K562 (cell line): ENCODE measurements at regions not wholly inside any gene's neighbourhood (a gene's known extent, or its start where the extent isn't known, plus 50 kb on each side); places are given as distances from the start of the nearest gene placed in this dataset.

Source experiments
- ATAC-seq: fragments of 200-7000 bp; cut with Tn5 transposase; 3 replicates; pipeline ENCODE4 v1.9.1; 2020; ENCODE audit warnings: moderate library complexity
- BruUV-seq: library from RNA; stranded (reverse); fragments of 400-500 nt; replicated peaks from 2 replicates; lab custom pipeline; 2021; lab: Mats Ljungman, UMichigan
- CTCF ChIA-PET: fragments of 300-600 bp; formaldehyde crosslinking; extraction: SDS; loops from one replicate; lab custom pipeline; 2021; ENCODE audit warnings: low intra/inter-chr PET ratio; lab: Yijun Ruan, JAX
- POLR2A ChIA-PET: fragments of 300-600, 350-650 bp; sonication (Branson Sonifier 250); formaldehyde crosslinking; extraction: SDS; loops from one replicate; lab custom pipeline; 2021; ENCODE audit warnings: antibody characterized with exemption, inconsistent platforms; lab: Yijun Ruan, JAX
- DNase-seq, 4 experiments: peaks; one replicate each; pipeline versions ENCODE4 v3.0.0 to v3.0.0-alpha.2; 2011 to 2018; ENCODE audit warnings: low spot score in 3 of 4, mixed read lengths in 3 of 4; ENCODE audit errors: extremely low read depth in 1 of 4
- FAIRE-seq: peaks from 2 replicates; lab custom pipeline; 2011; peaks lifted over from hg19 to GRCh38; lab: Jason Lieb, UNC
- H2AFZ ChIP-seq: 2 replicates; pipeline ENCODE4 v1.6.0; 2011; ENCODE audit warnings: low read depth, low read length, control low read depth, inconsistent platforms
- H3K27ac ChIP-seq: fragments of 200-600 bp; 3 replicates; pipeline ENCODE4 v1.8.0; 2011; ENCODE audit warnings: low read depth, mild to moderate bottlenecking, control low read depth, inconsistent platforms, low read length, moderate library complexity, mixed read lengths; ENCODE audit errors: extremely low read depth
- H3K27me3 ChIP-seq, 2 experiments: fragments of 300-600 bp in 1 of 2; 2 replicates in 1 of 2; 3 replicates in 1 of 2; pipeline versions ENCODE4 v1.6.0 to v1.8.0; 2011; ENCODE audit warnings: inconsistent platforms in 2 of 2, low read length in 2 of 2, mild to moderate bottlenecking in 1 of 2, mixed read lengths in 1 of 2, moderate library complexity in 1 of 2; ENCODE audit not compliant: control insufficient read depth in 2 of 2, insufficient read depth in 2 of 2
- H3K36me3 ChIP-seq: fragments of 300-600 bp; 3 replicates; pipeline ENCODE4 v1.8.0; 2011; ENCODE audit warnings: mild to moderate bottlenecking, low read length, inconsistent platforms; ENCODE audit not compliant: control insufficient read depth, insufficient read depth
- H3K4me1 ChIP-seq, 2 experiments: fragments of 200-600 bp in 1 of 2; replicated peaks in 1 of 2; 2 replicates in 1 of 2; 3 replicates in 1 of 2; pipeline versions ENCODE4 v1.5.1 to v1.8.0; 2011; ENCODE audit warnings: inconsistent platforms in 2 of 2, low read length in 2 of 2, mild to moderate bottlenecking in 1 of 2, mixed read lengths in 1 of 2, moderate library complexity in 1 of 2; ENCODE audit not compliant: control insufficient read depth in 2 of 2, insufficient read depth in 2 of 2
- H3K4me2 ChIP-seq: 2 replicates; pipeline ENCODE4 v1.6.1; 2011; ENCODE audit warnings: low read length, control low read depth, inconsistent platforms, mixed read lengths; ENCODE audit not compliant: insufficient read depth
- H3K4me3 ChIP-seq: fragments of 200-600 bp; sonication (generic), shearing (Covaris generic); 2 replicates; pipeline ENCODE4 v1.5.1; 2016; ENCODE audit warnings: control low read depth, inconsistent platforms
- H3K79me2 ChIP-seq: fragments of 200-600 bp; 3 replicates; pipeline ENCODE4 v1.8.0; 2011; ENCODE audit warnings: low read length, inconsistent platforms; ENCODE audit not compliant: control insufficient read depth, insufficient read depth
- H3K9ac ChIP-seq, 2 experiments: 2 replicates each; pipeline versions ENCODE4 v1.6.0 to v1.6.1; 2011; ENCODE audit warnings: low read depth in 2 of 2, low read length in 2 of 2, control low read depth in 1 of 2, inconsistent platforms in 1 of 2, mild to moderate bottlenecking in 1 of 2, mixed read lengths in 1 of 2; ENCODE audit not compliant: insufficient read depth in 1 of 2
- H3K9me1 ChIP-seq: one replicate; pipeline ENCODE4 v1.6.0; 2011; ENCODE audit warnings: inconsistent platforms, mild to moderate bottlenecking, low read length, moderate library complexity; ENCODE audit not compliant: control insufficient read depth, insufficient read depth
- H3K9me3 ChIP-seq: replicated peaks from 2 replicates; pipeline ENCODE4 v1.5.1; 2011; ENCODE audit warnings: low read depth, low read length, inconsistent platforms; ENCODE audit not compliant: control insufficient read depth, insufficient read depth
- H4K20me1 ChIP-seq: replicated peaks from 2 replicates; pipeline ENCODE4 v1.6.1; 2011; ENCODE audit warnings: low read length, inconsistent platforms, mixed read lengths; ENCODE audit not compliant: control insufficient read depth, insufficient read depth
- CBFB ChIP-seq: sonication (generic); formaldehyde crosslinking; IDR thresholded peaks from 2 replicates; pipeline ENCODE4 v1.4.0; 2020; ENCODE audit warnings: mild to moderate bottlenecking, missing genetic modification reagents
- CXXC5 ChIP-seq: fragments of 250-450 bp; sonication (Bioruptor Pico); IDR thresholded peaks from 2 replicates; pipeline ENCODE4 v1.8.0; 2022; ENCODE audit warnings: inconsistent platforms, mild to moderate bottlenecking, moderate library complexity
- FIP1L1 ChIP-seq: fragments of 200-400 bp; formaldehyde crosslinking; IDR thresholded peaks from 2 replicates; pipeline ENCODE4 v1.6.1; 2018; ENCODE audit warnings: mild to moderate bottlenecking, low read depth, low read length; ENCODE audit not compliant: poor library complexity, severe bottlenecking
- FOXJ3 ChIP-seq: sonication (generic); formaldehyde crosslinking; IDR thresholded peaks from 2 replicates; pipeline ENCODE4 v1.4.0; 2020; ENCODE audit warnings: mild to moderate bottlenecking, missing genetic modification reagents
- KDM1A ChIP-seq, 2 experiments: fragments of 450-650 bp; IDR thresholded peaks; 2 replicates each; pipeline ENCODE4 v1.6.1; 2016; ENCODE audit warnings: mild to moderate bottlenecking in 2 of 2
- MCM3 ChIP-seq: fragments of 450-650 bp; IDR thresholded peaks from 2 replicates; pipeline ENCODE4 v1.6.1; 2016
- MEIS2 ChIP-seq: fragments of 450-650 bp; IDR thresholded peaks from 2 replicates; pipeline ENCODE4 v1.6.1; 2014; ENCODE audit warnings: mild to moderate bottlenecking; ENCODE audit not compliant: partially characterized antibody
- STAT5B ChIP-seq: fragments of 250-450 bp; sonication (Bioruptor Pico); IDR thresholded peaks from 2 replicates; pipeline ENCODE4 v1.8.0; 2021; ENCODE audit warnings: mild to moderate bottlenecking, inconsistent platforms
- U2AF1 ChIP-seq: fragments of 200-400 bp; formaldehyde crosslinking; optimal IDR thresholded peaks from 2 replicates; pipeline ENCODE3; 2017; ENCODE audit warnings: mild to moderate bottlenecking, low read depth, low read length, moderate library complexity
- YBX1 ChIP-seq: fragments of 450-650 bp; IDR thresholded peaks from 2 replicates; pipeline ENCODE4 v1.7.1; 2016; ENCODE audit warnings: mild to moderate bottlenecking
- ZC3H8 ChIP-seq: fragments of 450-650 bp; IDR thresholded peaks from 2 replicates; pipeline ENCODE4 v1.6.1; 2017
- ZNF184 ChIP-seq: sonication (generic); formaldehyde crosslinking; IDR thresholded peaks from 2 replicates; pipeline ENCODE4 v1.5.0; 2020; ENCODE audit warnings: missing genetic modification reagents
- ZNF511 ChIP-seq: sonication (generic); formaldehyde crosslinking; IDR thresholded peaks from 2 replicates; pipeline ENCODE4 v1.8.0; 2022; ENCODE audit warnings: mild to moderate bottlenecking, missing genetic modification reagents
- ZNF79 ChIP-seq: fragments of 250-450 bp; sonication (Bioruptor Pico); IDR thresholded peaks from 2 replicates; pipeline ENCODE4 v1.4.0; 2020; ENCODE audit warnings: low read depth, mild to moderate bottlenecking, moderate library complexity
- WGBS: fragments of 100-300 bp; shearing (Covaris generic); methylation state at CpG from one replicate; pipeline ENCODE4 v1.1.6; 2016; ENCODE audit warnings: low coverage, mixed read lengths; ENCODE audit not compliant: insufficient coverage; ENCODE audit errors: missing lambda C conversion rate; 5-methylcytosine and 5-hydroxymethylcytosine counted together
- in situ Hi-C: fragments of 300-500 bp; cut with MboI; formaldehyde crosslinking; loops from 4 replicates; pipeline ENCODE4 v1.15.0; 2018; ENCODE audit warnings: inconsistent platforms, mixed read lengths
- intact Hi-C: fragments of 100-400 bp; cut with micrococcal nuclease; formaldehyde crosslinking; loops from 2 replicates; pipeline ENCODE4 v1.14.2; 2022
- TF ChIP-seq, protein P1 (sequence below): IDR thresholded peaks from 3 replicates; pipeline ENCODE4 v1.6.1; 2011; ENCODE audit warnings: borderline replicate concordance, mild to moderate bottlenecking, moderate library complexity; ENCODE audit not compliant: insufficient read length; ENCODE audit errors: extremely low read depth
- TF ChIP-seq, protein P2 (sequence below), 3 experiments: fragments of 200-800 bp in 1 of 3; fragments of 250-450 bp in 1 of 3; fragments of 450-650 bp in 1 of 3; sonication (Bioruptor Pico) in 1 of 3; sonication (Bioruptor generic) in 1 of 3; formaldehyde crosslinking in 1 of 3; IDR thresholded peaks; 2 replicates each; pipeline versions ENCODE4 v1.6.1 to v1.8.0; 2016 to 2022; ENCODE audit warnings: mild to moderate bottlenecking in 2 of 3, missing genetic modification characterization in 2 of 3, missing compliant biosample characterization in 1 of 3, moderate library complexity in 1 of 3

DNA sequence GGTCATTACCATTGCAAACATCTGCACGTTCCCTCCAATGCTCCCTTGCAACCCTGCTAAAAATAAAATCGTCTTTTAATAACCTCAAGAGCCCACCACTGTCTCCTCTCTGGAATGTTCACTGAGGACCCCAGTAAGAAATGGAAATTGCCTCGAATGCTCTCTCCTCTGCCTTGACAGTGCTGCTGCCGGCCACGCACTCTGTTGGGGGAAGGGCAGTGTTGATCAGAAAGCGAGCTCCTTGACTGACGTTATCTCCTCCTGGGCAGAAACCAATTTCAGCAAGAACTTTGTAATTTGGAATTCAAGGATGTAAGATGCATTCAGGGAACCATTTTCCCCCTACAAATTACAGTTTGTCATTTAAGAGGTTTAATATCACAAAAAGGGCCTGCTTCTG lies 718.5 kb downstream of the UQCRFS1 start (continued):
- TF ChIP-seq, protein P1, sequence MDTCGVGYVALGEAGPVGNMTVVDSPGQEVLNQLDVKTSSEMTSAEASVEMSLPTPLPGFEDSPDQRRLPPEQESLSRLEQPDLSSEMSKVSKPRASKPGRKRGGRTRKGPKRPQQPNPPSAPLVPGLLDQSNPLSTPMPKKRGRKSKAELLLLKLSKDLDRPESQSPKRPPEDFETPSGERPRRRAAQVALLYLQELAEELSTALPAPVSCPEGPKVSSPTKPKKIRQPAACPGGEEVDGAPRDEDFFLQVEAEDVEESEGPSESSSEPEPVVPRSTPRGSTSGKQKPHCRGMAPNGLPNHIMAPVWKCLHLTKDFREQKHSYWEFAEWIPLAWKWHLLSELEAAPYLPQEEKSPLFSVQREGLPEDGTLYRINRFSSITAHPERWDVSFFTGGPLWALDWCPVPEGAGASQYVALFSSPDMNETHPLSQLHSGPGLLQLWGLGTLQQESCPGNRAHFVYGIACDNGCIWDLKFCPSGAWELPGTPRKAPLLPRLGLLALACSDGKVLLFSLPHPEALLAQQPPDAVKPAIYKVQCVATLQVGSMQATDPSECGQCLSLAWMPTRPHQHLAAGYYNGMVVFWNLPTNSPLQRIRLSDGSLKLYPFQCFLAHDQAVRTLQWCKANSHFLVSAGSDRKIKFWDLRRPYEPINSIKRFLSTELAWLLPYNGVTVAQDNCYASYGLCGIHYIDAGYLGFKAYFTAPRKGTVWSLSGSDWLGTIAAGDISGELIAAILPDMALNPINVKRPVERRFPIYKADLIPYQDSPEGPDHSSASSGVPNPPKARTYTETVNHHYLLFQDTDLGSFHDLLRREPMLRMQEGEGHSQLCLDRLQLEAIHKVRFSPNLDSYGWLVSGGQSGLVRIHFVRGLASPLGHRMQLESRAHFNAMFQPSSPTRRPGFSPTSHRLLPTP, result no peak
- TF ChIP-seq MEIS2, result peak; percentile 31
- TF ChIP-seq STAT5B (CRISPR knock-in tag), result no peak
- TF ChIP-seq CXXC5 (CRISPR knock-in tag), result 0 out of 2 replicates have a peak, but pooled peaks have one; percentile 19
- TF ChIP-seq ZNF511 (CRISPR knock-in tag), result no peak

GRCh38 chr19:28493884-28494283 lies 719.1 kb downstream of the UQCRFS1 start:
- ATAC-seq (no peak), DNase-seq (no peak), FAIRE-seq (no peak)
- intact Hi-C loops, result no loop called here
- no peak overlapping the region for H3K27ac ChIP-seq
- no peak overlapping the region for H2AFZ ChIP-seq
- H3K9ac ChIP-seq, result no peak overlapping the region
- no peaks in the 10 kb centered on the region for H3K27me3 ChIP-seq
- ChIA-PET CTCF (no interaction called here), POLR2A (interaction anchor here (0.7 to 1.6 kb wide), 3 partner anchors 10 to 27 kb away, joined by 3 to 5 read pairs (median 3); no protein-coding TSS in a partner anchor)
- peaks cover 65% of the 10 kb centered on the region for H3K36me3 ChIP-seq
- peaks cover 75% of the 10 kb centered on the region for H4K20me1 ChIP-seq
- no peaks in the 10 kb centered on the region for H3K9me3 ChIP-seq
- H3K4me3 ChIP-seq, result no peak overlapping the region
- BruUV-seq, result no TSS peak
- in situ Hi-C loops, result no loop called here
- no peak overlapping the region for H3K4me2 ChIP-seq
- H3K9me1 ChIP-seq, result peaks cover 6% of the 10 kb centered on the region
- H3K79me2 ChIP-seq, result peaks cover 91% of the 10 kb centered on the region
- 71% methylated on average over 5 of the region's 5 CpGs for WGBS
- H3K4me1 ChIP-seq, result peaks cover 10 to 35% of the 10 kb centered on the region in 2 experiments; a peak in 4 of 5 replicates
- TF ChIP-seq FOXJ3 (CRISPR knock-in tag) (no peak), U2AF1 (no peak), CBFB (no peak), FIP1L1 (no peak), ZNF79 (CRISPR knock-in tag) (no peak), YBX1 (no peak), ZNF184 (no peak), KDM1A (IDR thresholded peaks at IDR 0.05) (no peak), MCM3 (no peak), ZC3H8 (no peak)
- TF ChIP-seq, protein P2, sequence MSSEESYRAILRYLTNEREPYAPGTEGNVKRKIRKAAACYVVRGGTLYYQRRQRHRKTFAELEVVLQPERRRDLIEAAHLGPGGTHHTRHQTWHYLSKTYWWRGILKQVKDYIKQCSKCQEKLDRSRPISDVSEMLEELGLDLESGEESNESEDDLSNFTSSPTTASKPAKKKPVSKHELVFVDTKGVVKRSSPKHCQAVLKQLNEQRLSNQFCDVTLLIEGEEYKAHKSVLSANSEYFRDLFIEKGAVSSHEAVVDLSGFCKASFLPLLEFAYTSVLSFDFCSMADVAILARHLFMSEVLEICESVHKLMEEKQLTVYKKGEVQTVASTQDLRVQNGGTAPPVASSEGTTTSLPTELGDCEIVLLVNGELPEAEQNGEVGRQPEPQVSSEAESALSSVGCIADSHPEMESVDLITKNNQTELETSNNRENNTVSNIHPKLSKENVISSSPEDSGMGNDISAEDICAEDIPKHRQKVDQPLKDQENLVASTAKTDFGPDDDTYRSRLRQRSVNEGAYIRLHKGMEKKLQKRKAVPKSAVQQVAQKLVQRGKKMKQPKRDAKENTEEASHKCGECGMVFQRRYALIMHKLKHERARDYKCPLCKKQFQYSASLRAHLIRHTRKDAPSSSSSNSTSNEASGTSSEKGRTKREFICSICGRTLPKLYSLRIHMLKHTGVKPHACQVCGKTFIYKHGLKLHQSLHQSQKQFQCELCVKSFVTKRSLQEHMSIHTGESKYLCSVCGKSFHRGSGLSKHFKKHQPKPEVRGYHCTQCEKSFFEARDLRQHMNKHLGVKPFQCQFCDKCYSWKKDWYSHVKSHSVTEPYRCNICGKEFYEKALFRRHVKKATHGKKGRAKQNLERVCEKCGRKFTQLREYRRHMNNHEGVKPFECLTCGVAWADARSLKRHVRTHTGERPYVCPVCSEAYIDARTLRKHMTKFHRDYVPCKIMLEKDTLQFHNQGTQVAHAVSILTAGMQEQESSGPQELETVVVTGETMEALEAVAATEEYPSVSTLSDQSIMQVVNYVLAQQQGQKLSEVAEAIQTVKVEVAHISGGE (CRISPR knock-in tag; IDR thresholded peaks at IDR 0.05), result no peak
